ENCODE measurements at regions not wholly inside any gene's neighbourhood (a gene's known extent, or its start where the extent isn't known, plus 50 kb on each side); places are given as distances from the start of the nearest gene placed in this dataset.

GRCh38 chr7:24476227-24476626 is 97.0 kb upstream of the PALS2 start:
- TF ChIP-seq CTCF (IDR thresholded peaks at IDR 0.05), result no peak
- TF ChIP-seq POLR2A (IDR thresholded peaks at IDR 0.05), result no peak

Measured in thyroid gland (tissue), 4 donors.